GM18861 (cell line): ENCODE measurements at regions not wholly inside any gene's neighbourhood (a gene's known extent, or its start where the extent isn't known, plus 50 kb on each side); places are given as distances from the start of the nearest gene placed in this dataset.
"Not testable (repeated sequence)": the region's sequence is repeated elsewhere in the genome, so short reads cannot be mapped to it uniquely, and the experiment has no call there.

Experiments used
- ATAC-seq: cut with Tn5 transposase; IDR thresholded peaks from one replicate; pipeline ENCODE4 v1.9.1; 2021; ENCODE audit not compliant: unreplicated experiment

DNA sequence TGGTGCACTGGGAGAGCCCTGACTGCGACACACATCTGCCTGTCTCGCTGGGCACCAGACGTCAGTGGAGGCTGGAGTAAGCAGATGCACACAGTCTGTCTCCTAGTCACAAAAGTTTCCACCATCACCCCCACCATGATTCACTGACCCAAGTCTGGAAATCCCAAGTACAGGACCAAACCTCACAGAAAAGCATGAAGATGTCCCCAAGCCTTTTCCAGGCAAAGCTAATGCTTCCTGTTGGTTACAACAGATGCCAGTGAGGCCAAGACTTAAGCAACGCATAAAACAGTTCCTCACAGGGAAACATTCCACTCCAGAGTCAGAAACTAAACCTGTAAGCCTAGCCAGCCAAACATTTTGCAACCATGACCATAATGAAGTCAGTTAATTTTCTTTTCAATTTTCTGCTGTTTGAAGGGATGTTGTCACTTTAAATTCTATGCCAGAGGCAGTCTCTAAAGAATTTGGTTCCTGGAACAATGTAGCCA, 259.3 kb upstream of the SLC30A5 start:
- ATAC-seq = no peak

- ATAC-seq = no peak
Observed at GRCh38 chr5:68838157-68838718, 255.6 kb upstream of the SLC30A5 start.

GRCh38 chr5:68839019-68839552, 254.7 kb upstream of the SLC30A5 start:
- no peak for ATAC-seq

DNA sequence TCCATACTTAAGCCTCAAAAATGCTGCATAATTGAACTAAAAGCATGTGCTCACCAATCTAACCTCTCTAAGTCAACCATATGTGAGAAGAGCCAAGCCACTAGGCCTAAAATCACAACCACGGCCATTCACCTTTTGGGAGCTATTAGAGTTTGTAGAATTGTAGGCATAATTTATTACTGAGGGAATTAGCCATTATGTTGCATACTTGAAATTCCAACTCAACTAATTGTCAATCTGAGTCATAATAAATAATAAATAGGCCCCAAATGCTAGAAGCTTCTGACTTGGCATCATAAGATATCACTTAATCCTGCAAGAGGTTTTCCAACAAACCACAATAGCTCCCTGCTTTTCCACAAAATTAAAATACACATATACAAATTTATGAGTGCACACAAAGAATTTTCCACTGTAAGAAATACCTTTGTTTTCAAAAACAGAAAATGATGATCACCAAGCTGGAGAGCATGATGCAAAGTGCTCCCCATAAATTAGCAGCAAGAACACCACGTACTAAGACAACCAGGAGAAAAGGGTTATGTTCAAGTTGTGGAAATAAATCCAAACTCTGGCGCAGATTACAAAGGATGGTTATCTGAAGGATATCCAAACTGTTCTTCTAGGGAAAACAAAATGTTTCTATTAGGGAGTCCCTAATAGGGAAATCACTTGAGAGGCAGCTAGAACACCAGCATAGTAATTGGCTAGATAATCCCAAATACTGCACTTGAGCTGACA, 250.0 kb upstream of the SLC30A5 start:
- ATAC-seq = no peak

DNA sequence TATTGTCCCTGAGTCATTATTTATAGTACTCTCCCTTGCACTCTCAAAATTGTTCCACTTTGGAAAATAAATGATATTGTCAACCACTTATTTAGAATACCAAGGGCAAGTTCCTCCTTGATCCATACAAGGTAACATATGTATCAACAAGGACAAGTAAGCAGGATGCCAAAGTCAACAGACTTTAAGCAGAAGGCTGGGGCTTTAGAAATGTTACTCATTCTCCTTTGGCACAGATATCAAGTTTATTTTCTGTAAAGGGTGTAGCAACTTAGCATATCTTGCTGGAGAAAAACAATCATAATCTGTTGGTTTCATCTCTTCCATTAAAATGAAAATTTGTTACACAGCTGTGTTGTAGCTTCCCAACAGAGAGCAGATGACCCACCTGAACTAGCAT, 248.7 kb upstream of the SLC30A5 start:
- ATAC-seq = no peak

GRCh38 chr5:68846828-68847227, 247.0 kb upstream of the SLC30A5 start:
- no peak for ATAC-seq

DNA sequence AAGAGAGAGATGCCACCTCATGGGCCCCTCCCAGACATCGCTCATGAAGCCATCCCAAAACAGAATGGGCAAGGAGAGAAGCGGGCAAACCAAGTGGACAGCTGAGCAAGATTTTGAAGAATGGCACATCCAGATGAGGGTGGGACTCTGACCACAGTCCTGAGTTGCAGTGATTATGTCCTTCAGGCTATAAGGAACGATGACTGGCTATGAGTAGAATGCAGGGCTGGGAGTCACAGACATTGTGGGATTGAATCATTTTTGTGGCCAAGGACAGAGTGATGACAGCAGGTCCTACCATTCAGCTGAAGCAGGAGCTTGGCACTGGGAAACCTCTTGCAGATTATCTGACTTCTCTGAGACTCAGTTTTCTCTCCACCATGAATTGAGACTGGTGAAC, 245.7 kb upstream of the SLC30A5 start:
- no peak for ATAC-seq

DNA sequence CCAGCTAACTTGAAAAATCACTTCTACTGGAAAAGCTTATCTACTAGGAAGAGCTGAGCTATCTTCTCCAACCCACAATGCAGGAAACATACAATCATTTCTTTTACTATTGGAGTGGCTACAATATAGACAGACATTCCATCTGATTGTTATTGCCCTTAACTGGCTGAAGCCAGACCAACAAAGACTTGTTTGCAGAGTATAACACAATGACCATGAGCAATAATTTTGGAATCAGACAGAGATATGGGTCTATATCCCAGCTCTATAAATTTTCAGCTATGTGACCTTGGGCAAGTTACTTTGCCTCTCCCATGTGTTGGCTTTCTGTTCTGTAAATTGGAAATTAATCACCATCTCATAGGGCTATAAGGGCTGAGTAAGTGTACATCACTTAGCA, 244.7 kb upstream of the SLC30A5 start:
- ATAC-seq = no peak

GRCh38 chr5:68849906-68850305, 243.9 kb upstream of the SLC30A5 start:
- ATAC-seq = no peak

- ATAC-seq = no peak
Observed at GRCh38 chr5:68861099-68861498, 232.7 kb upstream of the SLC30A5 start.

GRCh38 chr5:68862560-68862959, 231.3 kb upstream of the SLC30A5 start:
- no peak for ATAC-seq

DNA sequence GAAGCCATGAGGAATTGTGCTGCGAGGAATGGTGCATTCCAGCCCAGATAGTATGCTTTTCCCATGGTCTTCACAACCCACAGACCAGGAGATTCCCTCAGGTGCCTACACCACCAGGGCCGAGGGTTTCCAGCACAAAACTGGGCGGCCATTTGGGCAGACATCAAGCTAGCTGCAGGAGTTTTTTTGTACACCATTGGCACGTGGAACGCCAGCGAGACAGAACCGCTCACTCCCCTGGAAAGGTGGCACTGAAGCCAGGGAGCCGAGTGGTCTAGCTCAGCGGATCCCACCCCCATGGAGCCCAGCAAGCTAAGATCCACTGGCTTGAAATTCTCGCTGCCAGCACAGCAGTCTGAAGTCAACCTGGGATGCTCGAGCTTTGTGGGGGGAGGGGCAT, 228.6 kb upstream of the SLC30A5 start:
- ATAC-seq = not testable (repeated sequence)

GRCh38 chr5:68872088-68872839, 221.6 kb upstream of the SLC30A5 start:
- ATAC-seq = no peak

DNA sequence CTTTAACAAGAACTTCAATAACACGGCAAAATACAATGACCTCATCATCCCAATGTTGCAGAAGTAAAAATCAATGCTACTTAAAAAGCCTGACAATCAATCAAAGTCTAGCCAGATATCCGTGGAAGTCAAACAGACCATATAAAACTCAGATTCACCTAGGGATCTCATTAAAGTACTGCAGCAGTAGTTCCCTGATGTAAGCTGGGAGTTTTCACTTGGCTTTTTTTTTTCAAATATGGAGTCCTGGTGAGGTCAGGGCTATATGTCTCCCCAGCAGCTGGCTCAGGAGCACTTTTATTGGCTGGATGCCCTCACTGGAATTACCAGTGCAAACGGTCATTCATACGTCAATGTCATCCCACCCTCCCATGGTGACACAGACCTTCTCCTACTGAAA, 220.6 kb upstream of the SLC30A5 start:
- no peak for ATAC-seq

GRCh38 chr5:68875351-68875750, 218.5 kb upstream of the SLC30A5 start:
- no peak for ATAC-seq

DNA sequence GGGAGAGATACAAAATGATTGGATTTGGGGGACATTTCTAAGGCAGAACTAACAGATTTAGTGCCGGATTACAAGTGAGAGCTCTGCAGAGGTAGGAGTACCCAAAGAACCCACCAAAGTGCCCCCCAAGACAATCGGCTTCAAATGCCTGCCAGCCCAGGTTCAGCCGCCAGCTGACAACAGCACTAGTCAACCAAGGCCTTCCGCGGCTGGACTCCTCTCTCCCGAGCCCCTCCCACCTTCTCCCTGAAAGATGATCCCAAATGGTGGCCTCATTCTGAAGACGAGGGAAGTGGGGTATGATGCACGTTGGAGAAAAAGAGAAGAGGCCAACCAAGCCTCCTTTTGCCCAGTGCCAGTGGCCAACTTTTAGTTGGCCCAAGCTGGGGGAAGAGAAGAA, 210.4 kb upstream of the SLC30A5 start:
- ATAC-seq = no peak

DNA sequence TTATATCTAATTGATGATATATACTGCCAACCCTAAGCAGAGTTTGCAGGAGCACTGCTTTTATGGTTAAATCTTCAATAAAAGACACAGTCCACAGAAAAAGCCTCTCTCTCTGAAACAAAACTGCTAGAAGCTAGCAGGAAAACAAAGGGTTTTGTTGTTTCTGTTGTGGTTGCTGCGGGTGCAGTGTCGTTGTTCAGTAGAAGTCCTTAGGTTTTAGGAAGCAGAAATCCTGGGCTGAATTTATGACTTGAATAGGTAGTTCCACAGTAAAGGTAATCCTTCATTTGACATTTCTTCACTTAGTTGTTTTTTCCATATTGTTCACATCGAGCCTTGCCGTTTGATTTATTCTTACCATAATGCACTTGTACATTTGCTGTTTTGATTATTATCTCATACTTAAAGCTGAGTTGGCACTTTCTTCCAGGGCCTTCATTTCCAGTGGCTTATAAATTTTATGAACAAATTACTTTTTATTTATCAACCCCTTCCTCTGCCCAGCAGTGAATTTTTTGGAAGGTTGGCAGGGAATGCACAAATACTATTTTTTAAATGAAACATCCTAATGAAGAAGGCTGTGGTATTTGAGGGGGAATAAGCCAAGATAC, 209.6 kb upstream of the SLC30A5 start:
- ATAC-seq = no peak

DNA sequence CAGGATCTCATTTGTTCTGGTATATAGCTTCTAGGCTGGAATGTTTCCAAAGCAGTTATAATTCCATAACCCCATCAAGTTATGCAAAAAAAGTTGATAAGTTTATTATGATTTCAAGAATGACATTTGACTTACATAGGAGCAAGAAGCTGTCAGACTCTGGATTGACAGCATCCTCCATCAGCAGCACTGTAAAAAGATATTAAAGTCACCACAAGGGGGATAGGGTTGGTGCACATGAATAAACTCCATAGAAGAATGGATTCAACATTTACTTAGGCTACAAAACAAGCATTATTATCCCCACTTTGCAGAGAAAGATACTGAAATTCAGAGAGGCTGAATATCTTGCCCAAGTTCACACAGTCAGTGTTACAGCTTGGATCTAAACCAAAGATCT, 208.9 kb upstream of the SLC30A5 start:
- no peak for ATAC-seq

GRCh38 chr5:68886814-68887213, 207.0 kb upstream of the SLC30A5 start:
- ATAC-seq = no peak

- ATAC-seq = no peak
Observed at GRCh38 chr5:68891718-68892117, 202.1 kb upstream of the SLC30A5 start.

- no peak for ATAC-seq
Observed at GRCh38 chr5:68894673-68895072, 199.1 kb upstream of the SLC30A5 start.
